NCI-H1092 treated with DMSO at 0.1 percent for 48 hours (cell line): ENCODE measurements at regions not wholly inside any gene's neighbourhood (a gene's known extent, or its start where the extent isn't known, plus 50 kb on each side); places are given as distances from the start of the nearest gene placed in this dataset.
A peak's percentile ranks its signal among the peaks of the same experiment; 100 is the strongest.
"Not testable (repeated sequence)": the region's sequence is repeated elsewhere in the genome, so short reads cannot be mapped to it uniquely, and the experiment has no call there.

Source experiments
- DNase-seq: peaks from one replicate; lab custom pipeline; 2025; lab: John Stamatoyannopoulos, UW

- DNase-seq: no peak
Measured at GRCh38 chr21:17738176-17738953, 80.8 kb downstream of the C21orf91 start.

- no peak for DNase-seq
Measured at GRCh38 chr21:17736072-17736471, 83.1 kb downstream of the C21orf91 start.

- no peak for DNase-seq
Measured at GRCh38 chr21:17733209-17733608, 85.9 kb downstream of the C21orf91 start.

- DNase-seq: peak; percentile 88
Measured at GRCh38 chr21:17732306-17732705, 86.8 kb downstream of the C21orf91 start.

- DNase-seq: no peak
Measured at GRCh38 chr21:17731554-17731953, 87.6 kb downstream of the C21orf91 start.

- DNase-seq: no peak
Measured at GRCh38 chr21:17730782-17731181, 88.4 kb downstream of the C21orf91 start.

GRCh38 chr21:17729455-17729854, 89.7 kb downstream of the C21orf91 start:
- no peak for DNase-seq

- no peak for DNase-seq
Measured at GRCh38 chr21:17727361-17727760, 91.8 kb downstream of the C21orf91 start.

GRCh38 chr21:17726047-17726829, 92.9 kb downstream of the C21orf91 start:
- peak; percentile 60 for DNase-seq

GRCh38 chr21:17725339-17725738, 93.8 kb downstream of the C21orf91 start:
- peak; percentile 89 for DNase-seq

GRCh38 chr21:17712887-17713286, 100.2 kb upstream of the BTG3 start:
- no peak for DNase-seq

- DNase-seq: no peak
Measured at GRCh38 chr21:17711896-17712295, 99.2 kb upstream of the BTG3 start.

GRCh38 chr21:17709266-17709611, 96.5 kb upstream of the BTG3 start:
- no peak for DNase-seq

- DNase-seq: no peak
Measured at GRCh38 chr21:17708522-17709265, 96.0 kb upstream of the BTG3 start.

GRCh38 chr21:17699524-17700189, 87.0 kb upstream of the BTG3 start:
- DNase-seq: no peak

- DNase-seq: no peak
Measured at GRCh38 chr21:17697473-17697872, 84.8 kb upstream of the BTG3 start.

- not testable (repeated sequence) for DNase-seq
Measured at GRCh38 chr21:17694416-17694815, 81.7 kb upstream of the BTG3 start.

GRCh38 chr21:17693801-17694200, 81.1 kb upstream of the BTG3 start:
- DNase-seq: no peak

- no peak for DNase-seq
Measured at GRCh38 chr21:17690078-17690494, 77.4 kb upstream of the BTG3 start.

GRCh38 chr21:17688912-17689874, 76.5 kb upstream of the BTG3 start:
- peak; percentile 86 for DNase-seq

- DNase-seq: no peak
Measured at GRCh38 chr21:17682924-17683323, 70.2 kb upstream of the BTG3 start.
